GM12873 (cell line): ENCODE measurements at regions not wholly inside any gene's neighbourhood (a gene's known extent, or its start where the extent isn't known, plus 50 kb on each side); places are given as distances from the start of the nearest gene placed in this dataset.

Source experiments
- CTCF ChIP-seq: IDR thresholded peaks from 2 replicates; pipeline ENCODE4 v1.5.1; 2012; ENCODE audit warnings: low read depth, mild to moderate bottlenecking, moderate library complexity, low read length, control low read depth; ENCODE audit not compliant: insufficient read depth; ENCODE audit errors: missing control alignments

- TF ChIP-seq CTCF, result no peak
These were observed 359.1 kb downstream of the SLC6A15 start for GRCh38 chr12:84553331-84554117.

GRCh38 chr12:84551373-84551772 lies 361.2 kb downstream of the SLC6A15 start:
- TF ChIP-seq CTCF, result no peak

GRCh38 chr12:84550518-84550917 lies 362.1 kb downstream of the SLC6A15 start:
- TF ChIP-seq CTCF, result no peak

- no peak for TF ChIP-seq CTCF
These were observed 370.3 kb downstream of the SLC6A15 start for GRCh38 chr12:84542289-84542688.

- no peak for TF ChIP-seq CTCF
These were observed 374.9 kb downstream of the SLC6A15 start for GRCh38 chr12:84537666-84538065.

GRCh38 chr12:84512751-84513150 lies 399.8 kb downstream of the SLC6A15 start:
- no peak for TF ChIP-seq CTCF

- TF ChIP-seq CTCF, result no peak
These were observed 403.7 kb downstream of the SLC6A15 start for GRCh38 chr12:84508851-84509260.
